ENCODE measurements at regions not wholly inside any gene's neighbourhood (a gene's known extent, or its start where the extent isn't known, plus 50 kb on each side); places are given as distances from the start of the nearest gene placed in this dataset.
"Not testable (repeated sequence)": the region's sequence is repeated elsewhere in the genome, so short reads cannot be mapped to it uniquely, and the experiment has no call there.

DNA sequence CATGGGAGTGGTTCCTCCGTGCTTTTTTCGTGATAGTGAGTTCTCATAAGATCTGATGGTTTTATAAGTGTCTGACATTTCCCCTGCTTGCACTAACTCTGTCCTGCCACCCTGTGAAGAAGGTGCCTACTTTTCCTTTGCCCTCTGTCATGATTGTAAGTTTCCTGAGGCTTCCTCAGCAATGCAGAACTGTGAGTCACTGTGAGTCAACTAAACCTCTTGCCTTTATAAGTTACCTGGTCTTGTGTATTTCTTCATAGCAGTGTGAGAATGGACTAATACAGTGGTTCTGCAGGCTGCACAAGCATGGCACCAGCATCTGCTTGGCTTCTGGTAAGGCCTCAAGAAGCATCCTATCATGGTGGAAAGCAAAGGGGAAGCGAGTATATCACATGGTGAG lies 1144.6 kb downstream of the SORCS3 start:
- DNase-seq (ENCODE audit: low read depth), result no peak

DNA sequence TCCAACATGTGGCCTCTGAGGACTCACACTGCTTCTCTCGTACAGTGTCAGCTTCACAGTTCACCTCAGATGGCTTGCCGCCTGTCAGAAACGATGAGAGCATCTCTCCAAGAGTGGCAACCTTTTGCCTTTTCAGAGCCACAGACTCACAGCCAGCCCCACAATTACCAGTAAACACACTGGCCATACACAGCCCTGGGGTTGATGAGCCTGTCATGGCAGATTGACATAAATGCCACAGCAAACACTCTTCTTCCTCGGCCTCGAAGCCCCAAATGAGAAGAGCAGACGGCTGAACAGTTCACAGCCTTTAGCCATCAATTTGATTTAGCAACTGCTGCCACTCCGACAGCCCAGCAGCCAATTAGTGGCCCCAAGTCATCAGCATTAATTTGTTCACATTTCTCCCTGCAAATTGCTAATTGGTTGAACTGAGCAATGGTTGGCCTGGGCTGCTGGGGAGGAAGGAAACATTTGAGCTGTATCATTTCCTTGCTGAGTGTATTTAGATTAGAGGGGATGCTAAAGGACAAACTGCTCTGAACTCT lies 1142.9 kb downstream of the SORCS3 start:
- DNase-seq (ENCODE audit: low read depth), result no peak

DNA sequence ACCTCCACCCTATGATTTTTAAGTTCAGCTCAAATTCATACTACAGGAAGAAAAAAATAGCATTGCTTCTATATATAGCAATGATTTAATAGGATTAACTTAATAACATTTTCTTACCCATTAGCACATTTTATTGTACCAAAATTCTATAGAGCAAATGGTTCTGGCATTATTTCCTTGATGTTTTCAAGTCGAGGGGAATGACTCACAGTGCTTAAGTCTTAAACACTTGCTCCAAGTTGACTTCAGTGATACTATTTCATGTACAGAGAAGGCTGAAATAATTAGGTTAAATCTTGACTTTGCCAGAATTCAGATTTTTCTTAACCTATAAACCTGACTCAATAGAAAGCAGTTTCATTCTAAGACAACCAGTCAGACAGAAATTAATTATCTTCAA lies 1133.8 kb downstream of the SORCS3 start:
- DNase-seq (ENCODE audit: low read depth), result no peak

DNA sequence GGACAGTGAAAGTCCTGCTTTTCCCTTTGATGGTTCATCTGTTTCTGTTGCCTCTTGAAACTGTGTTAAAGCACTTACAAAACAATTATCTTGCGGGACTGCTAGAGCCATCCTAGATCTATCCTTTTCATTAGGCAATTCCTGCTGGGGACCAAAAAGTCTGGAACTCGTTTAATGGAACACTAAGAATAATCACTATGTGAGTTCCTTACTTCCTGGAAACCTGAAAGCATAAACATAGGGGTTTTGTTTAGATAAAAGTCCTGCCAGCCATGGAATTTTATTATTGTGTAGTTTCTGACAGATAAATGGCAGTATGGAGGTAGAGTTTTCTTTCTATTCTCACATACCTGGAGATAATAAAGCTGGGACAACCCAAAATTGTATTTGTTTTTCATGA lies 1133.3 kb downstream of the SORCS3 start:
- DNase-seq (ENCODE audit: low read depth), result no peak

GRCh38 chr10:105770524-105771212 lies 1129.6 kb downstream of the SORCS3 start:
- DNase-seq (ENCODE audit: low read depth), result no peak

DNA sequence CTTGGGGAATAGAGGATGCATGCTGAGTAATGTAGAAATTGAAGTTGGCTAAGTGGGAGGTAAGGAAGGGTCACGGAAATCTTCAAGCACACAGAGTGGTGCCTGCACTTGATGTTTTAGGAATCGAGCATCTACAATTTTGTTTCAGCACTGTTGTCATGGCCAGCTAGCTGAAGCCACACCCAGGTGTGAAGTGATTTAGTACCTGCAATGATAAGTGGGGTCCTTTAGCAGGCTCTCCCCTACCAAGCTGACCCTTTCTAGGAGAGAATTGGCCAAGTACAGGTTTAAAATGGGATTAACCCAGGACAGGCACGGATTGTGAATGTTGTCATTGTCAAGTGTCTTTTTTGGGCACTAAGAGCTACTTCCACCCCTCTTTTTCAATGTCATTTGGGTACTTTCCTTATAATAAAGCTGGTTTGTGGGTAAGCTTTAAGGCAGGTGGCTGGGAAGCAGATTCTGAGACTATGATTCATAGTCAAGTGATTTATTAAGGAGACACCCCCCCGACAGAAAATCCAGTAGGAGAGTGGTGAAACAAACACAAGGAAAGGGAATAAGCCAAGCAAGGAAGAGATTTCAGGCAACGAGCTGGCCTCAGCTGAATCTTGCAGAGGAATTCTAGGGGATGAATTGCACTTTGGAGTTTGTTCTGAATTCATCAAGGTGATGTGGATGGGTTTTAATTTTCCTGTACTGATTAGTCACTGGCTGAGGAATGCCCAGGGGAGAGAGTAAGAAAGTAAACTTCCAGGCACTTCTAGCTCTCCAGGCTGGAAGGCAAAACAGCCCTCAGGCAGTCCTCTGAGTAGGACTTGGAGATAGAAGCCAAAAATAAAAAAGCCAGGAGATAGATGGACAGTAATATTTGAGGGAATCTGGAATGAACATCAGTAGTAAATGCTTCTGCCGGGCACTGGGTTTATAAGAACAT lies 1128.4 kb downstream of the SORCS3 start:
- DNase-seq (ENCODE audit: low read depth), result no peak

GRCh38 chr10:105763611-105764010 lies 1122.5 kb downstream of the SORCS3 start:
- no peak for DNase-seq (ENCODE audit: low read depth)

DNA sequence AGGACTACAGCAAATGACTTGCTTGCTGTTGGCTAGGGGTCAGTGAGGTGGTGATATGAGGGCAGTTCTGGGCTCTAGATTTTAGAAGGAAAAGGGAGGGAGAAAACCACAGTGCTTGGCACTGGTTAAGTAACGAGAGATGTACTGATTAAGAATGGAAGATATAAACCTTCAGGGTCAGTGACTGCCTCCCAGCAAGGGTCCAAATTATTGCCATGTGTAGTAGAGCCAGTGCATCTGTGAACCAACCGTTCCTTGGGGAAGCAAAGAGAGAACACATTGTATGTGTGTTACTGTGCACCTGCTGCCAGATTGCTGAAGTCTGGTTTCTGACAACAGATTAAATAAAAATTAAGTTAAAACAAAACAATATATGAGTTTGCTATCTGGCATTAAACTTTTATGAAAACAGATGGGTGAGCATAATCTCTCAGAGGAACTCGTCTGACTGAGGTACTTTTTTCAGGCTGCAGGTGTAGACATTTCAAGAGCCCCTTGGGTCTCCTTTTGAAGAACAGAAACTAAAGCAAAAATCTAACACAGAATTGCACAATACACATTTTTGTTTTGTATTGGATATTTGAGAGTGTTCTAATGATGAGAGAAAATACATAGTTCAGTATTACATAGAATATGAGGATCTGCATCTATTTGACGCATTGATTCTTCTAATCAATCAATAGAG lies 1120.6 kb downstream of the SORCS3 start:
- DNase-seq (ENCODE audit: low read depth), result no peak

- DNase-seq (ENCODE audit: low read depth), result no peak
Observed at GRCh38 chr10:105759669-105760068, 1118.6 kb downstream of the SORCS3 start.

DNA sequence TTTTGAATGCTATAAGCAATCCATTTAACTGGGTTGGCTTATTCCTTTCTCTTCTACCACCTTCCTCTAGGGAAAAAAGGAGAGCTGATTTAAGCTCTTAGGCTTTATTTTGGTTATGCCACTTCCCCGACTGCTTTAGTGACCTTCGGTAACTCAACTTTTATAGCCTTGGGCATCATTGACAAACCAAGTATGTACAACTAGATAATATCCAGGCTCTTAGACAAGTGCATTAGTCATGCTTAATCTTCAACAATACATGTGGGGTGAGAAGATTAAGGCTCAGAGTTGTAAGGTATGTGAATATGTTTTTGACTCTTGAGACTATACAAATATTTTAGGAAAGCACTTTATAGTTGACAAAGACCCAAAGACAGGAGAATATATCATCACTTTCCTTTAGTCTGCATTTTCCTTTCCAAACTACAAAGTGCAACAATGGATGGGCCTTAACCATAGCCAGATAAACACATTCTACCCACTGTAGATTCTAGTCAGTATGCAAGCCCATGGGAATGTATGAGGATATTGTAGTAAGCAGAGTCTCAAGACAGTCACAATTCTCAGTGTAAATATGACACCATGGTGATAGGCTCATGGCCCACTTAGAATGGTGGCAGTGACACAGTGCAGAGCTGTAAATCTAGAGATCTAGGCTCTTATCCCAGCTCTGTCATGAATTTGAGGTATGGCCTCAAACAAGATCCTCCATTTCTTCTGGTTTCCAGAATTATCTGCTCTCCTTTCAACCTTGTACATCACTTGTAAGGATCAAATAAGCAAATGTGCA lies 1117.3 kb downstream of the SORCS3 start:
- DNase-seq (ENCODE audit: low read depth), result no peak

- DNase-seq (ENCODE audit: low read depth), result no peak
Observed at GRCh38 chr10:105757302-105757701, 1116.2 kb downstream of the SORCS3 start.

GRCh38 chr10:105756386-105756785 lies 1115.3 kb downstream of the SORCS3 start:
- no peak for DNase-seq (ENCODE audit: low read depth)

GRCh38 chr10:105751688-105752087 lies 1110.6 kb downstream of the SORCS3 start:
- DNase-seq (ENCODE audit: low read depth), result no peak

DNA sequence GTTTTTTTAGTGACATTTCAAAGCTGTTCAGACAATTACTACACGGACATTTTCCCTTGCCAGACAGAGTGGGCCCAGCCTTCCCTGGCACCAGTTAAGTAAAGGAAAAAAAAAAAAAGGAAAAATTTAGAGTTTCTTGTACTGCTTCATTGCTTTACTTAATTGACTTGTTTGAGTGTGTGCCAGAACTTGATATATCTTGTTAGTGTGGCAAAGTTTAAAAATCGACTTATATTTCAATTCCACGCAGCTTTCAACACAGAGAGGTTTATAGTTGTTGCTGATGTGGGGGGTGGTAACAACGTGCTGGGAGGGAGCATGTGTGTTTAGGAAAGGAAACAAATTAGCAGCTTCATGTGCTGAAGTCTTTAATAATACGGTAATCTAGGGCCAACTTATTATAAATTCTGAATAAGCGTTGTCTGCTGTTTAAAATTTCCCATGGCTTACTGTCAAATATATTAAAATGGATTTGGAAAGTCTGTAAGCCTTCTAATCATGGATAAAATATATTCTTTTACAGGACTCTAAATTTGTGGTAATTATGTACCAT lies 1104.6 kb downstream of the SORCS3 start:
- no peak for DNase-seq (ENCODE audit: low read depth)

- no peak for DNase-seq (ENCODE audit: low read depth)
Observed at GRCh38 chr10:105743343-105744056, 1102.4 kb downstream of the SORCS3 start.

DNA sequence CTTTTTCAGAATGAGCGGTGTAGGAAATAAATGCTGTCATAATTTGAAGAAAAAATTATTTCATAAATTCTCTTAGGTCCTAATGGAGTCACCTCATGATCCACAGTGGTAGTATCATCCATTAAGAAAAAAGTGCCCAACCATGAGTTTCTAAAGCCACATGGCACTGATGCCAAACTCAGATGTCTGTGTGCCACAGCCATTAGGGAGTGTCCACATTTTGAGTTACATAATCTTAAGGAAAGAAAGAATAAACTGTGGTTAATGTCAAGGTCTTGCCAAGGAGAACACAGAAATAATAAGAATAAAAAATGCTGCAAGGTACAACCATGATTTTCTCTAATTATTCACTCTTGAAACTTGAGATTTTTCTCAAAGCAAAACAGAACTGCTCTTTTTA lies 1101.8 kb downstream of the SORCS3 start:
- no peak for DNase-seq (ENCODE audit: low read depth)

DNA sequence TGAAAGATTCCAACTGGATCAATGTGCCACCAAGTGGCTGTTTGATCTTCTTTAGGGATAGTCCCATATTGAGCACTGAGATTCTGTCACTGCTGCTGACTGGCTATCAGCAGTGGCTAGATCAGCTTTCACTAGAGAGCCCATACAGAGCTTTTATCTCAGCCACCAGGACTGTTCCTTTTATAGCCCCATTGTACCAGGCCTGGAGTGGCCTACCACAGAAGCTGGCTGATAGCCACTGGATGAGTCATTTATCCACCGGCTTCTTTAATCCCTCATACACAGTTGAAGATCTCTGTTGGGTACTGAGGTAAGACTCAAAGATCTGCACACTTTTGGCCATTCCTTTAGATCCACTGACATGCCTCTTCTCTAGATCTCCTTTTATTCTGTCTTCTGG lies 1101.1 kb downstream of the SORCS3 start:
- DNase-seq (ENCODE audit: low read depth), result peak; percentile 5

GRCh38 chr10:105734479-105734878 lies 1093.4 kb downstream of the SORCS3 start:
- no peak for DNase-seq (ENCODE audit: low read depth)

- DNase-seq (ENCODE audit: low read depth), result no peak
Observed at GRCh38 chr10:105733924-105734323, 1092.8 kb downstream of the SORCS3 start.

DNA sequence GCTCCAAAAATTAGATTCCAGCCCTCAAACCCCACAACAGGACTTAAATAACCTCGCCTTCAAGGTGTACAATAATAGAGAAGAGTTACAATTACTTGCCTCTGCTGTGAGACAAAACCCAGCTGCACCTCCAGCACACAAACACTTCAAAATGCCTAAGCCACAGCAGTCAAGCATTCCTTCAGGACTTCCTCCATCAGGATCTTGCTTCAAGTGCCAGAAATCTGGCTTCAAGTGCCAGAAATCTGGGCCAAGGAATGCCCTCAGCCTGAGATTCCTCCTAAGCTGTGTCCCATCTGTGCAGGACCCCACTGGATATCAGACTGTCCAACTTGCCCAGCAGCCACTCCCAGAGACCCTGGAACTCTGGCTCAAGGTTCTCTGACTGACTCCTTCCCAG lies 1088.3 kb downstream of the SORCS3 start:
- DNase-seq (ENCODE audit: low read depth), result no peak

- not testable (repeated sequence) for DNase-seq (ENCODE audit: low read depth)
Observed at GRCh38 chr10:105727586-105727985, 1086.5 kb downstream of the SORCS3 start.

Measured in iris pigment epithelial cell (primary cell).